Fibroblast of the aortic adventitia (primary cell): ENCODE measurements at regions not wholly inside any gene's neighbourhood (a gene's known extent, or its start where the extent isn't known, plus 50 kb on each side); places are given as distances from the start of the nearest gene placed in this dataset.

ENCODE experiments used
- DNase-seq: peaks from one replicate; pipeline ENCODE4 v3.0.0-alpha.2; 2010; ENCODE audit warnings: low read depth
- H3K4me3 ChIP-seq: 2 replicates; pipeline ENCODE4 v1.5.1; 2011; ENCODE audit warnings: low read depth, mild to moderate bottlenecking, control low read depth, low read length, moderate library complexity
- CTCF ChIP-seq: IDR thresholded peaks from 2 replicates; pipeline ENCODE4 v1.5.1; 2011; ENCODE audit warnings: mild to moderate bottlenecking, low read length, control low read depth, inconsistent platforms; ENCODE audit not compliant: insufficient read depth

GRCh38 chr7:47149208-47149839 is 432.6 kb downstream of the TNS3 start:
- no peak overlapping the region for H3K4me3 ChIP-seq
- no peak for DNase-seq
- TF ChIP-seq CTCF, result no peak

- H3K4me3 ChIP-seq, result no peak overlapping the region
- DNase-seq, result peak; percentile 30
- TF ChIP-seq CTCF, result no peak
Observed at GRCh38 chr7:47148536-47149207, 433.2 kb downstream of the TNS3 start.

GRCh38 chr7:47147213-47147631 is 434.7 kb downstream of the TNS3 start:
- no peak for TF ChIP-seq CTCF

GRCh38 chr7:47145982-47146381 is 435.9 kb downstream of the TNS3 start:
- TF ChIP-seq CTCF, result no peak
- DNase-seq, result no peak

More at GRCh38 chr7:47147213-47147631, 434.7 kb downstream of the TNS3 start:
- H3K4me3 ChIP-seq, result no peak overlapping the region
- DNase-seq, result no peak

GRCh38 chr7:47145186-47145725 is 436.7 kb downstream of the TNS3 start:
- no peak for TF ChIP-seq CTCF
- no peak overlapping the region for H3K4me3 ChIP-seq
- no peak for DNase-seq

More at GRCh38 chr7:47145982-47146381, 435.9 kb downstream of the TNS3 start:
- H3K4me3 ChIP-seq, result no peak overlapping the region

- no peak for TF ChIP-seq CTCF
- peak; percentile 65 for DNase-seq
- no peak overlapping the region for H3K4me3 ChIP-seq
Observed at GRCh38 chr7:47143339-47143738, 438.6 kb downstream of the TNS3 start.
